SK-N-SH (cell line): ENCODE measurements at regions not wholly inside any gene's neighbourhood (a gene's known extent, or its start where the extent isn't known, plus 50 kb on each side); places are given as distances from the start of the nearest gene placed in this dataset.

Experiments
- CTCF ChIA-PET: fragments of 300-600, 350-600 bp; formaldehyde crosslinking; extraction: SDS; loops from one replicate; lab custom pipeline; 2021; lab: Yijun Ruan, JAX
- POLR2A ChIA-PET: fragments of 350-600 bp; sonication (Branson Sonifier 250); formaldehyde crosslinking; extraction: SDS; loops from one replicate; lab custom pipeline; 2020; ENCODE audit warnings: antibody characterized with exemption, inconsistent platforms; lab: Yijun Ruan, JAX
- DNase-seq: peaks from one replicate; pipeline ENCODE4 v3.0.0; 2012
- H2AFZ ChIP-seq: fragments of 200-600 bp; sonication (generic); 2 replicates; pipeline ENCODE4 v1.8.1; 2016; ENCODE audit warnings: antibody characterized with exemption, mild to moderate bottlenecking, low read depth
- H3F3A ChIP-seq: fragments of 200-600 bp; sonication (generic); replicated peaks from 2 replicates; pipeline ENCODE3; 2016; ENCODE audit warnings: antibody characterized with exemption, mild to moderate bottlenecking; ENCODE audit not compliant: insufficient read depth
- H3K27ac ChIP-seq, 2 experiments: fragments of 200-500 bp in 1 of 2; fragments of 200-600 bp in 1 of 2; sonication (Bioruptor generic) in 1 of 2; sonication (generic), shearing (Covaris generic) in 1 of 2; 2 replicates each; pipeline versions ENCODE4 v1.5.1 to v1.6.1; 2014 to 2016; ENCODE audit warnings: low read depth in 2 of 2, inconsistent platforms in 1 of 2, low read length in 1 of 2, mild to moderate bottlenecking in 1 of 2, mixed read lengths in 1 of 2
- H3K27me3 ChIP-seq: fragments of 200-600 bp; sonication (generic), shearing (Covaris generic); 2 replicates; pipeline ENCODE4 v1.6.1; 2016; ENCODE audit warnings: mixed run types; ENCODE audit not compliant: insufficient read depth
- H3K36me3 ChIP-seq, 2 experiments: fragments of 200-500 bp in 1 of 2; fragments of 200-600 bp in 1 of 2; sonication (Bioruptor generic) in 1 of 2; sonication (generic) in 1 of 2; replicated peaks in 1 of 2; 2 replicates each; pipeline versions ENCODE3 to v1.5.1; 2014 to 2016; ENCODE audit warnings: low read length in 1 of 2, mild to moderate bottlenecking in 1 of 2; ENCODE audit not compliant: insufficient read depth in 2 of 2, control insufficient read depth in 1 of 2
- H3K4me1 ChIP-seq, 2 experiments: fragments of 200-500 bp in 1 of 2; fragments of 200-600 bp in 1 of 2; sonication (Bioruptor generic) in 1 of 2; sonication (generic), shearing (Covaris generic) in 1 of 2; 2 replicates each; pipeline versions ENCODE4 v1.5.1 to v1.6.1; 2014 to 2016; ENCODE audit warnings: low read depth in 1 of 2, low read length in 1 of 2, mixed run types in 1 of 2; ENCODE audit not compliant: insufficient read depth in 2 of 2, control insufficient read depth in 1 of 2
- H3K4me2 ChIP-seq: fragments of 200-600 bp; sonication (generic), shearing (Covaris generic); 2 replicates; pipeline ENCODE4 v1.6.1; 2017; ENCODE audit warnings: mixed run types
- H3K4me3 ChIP-seq, 2 experiments: fragments of 200-500 bp in 1 of 2; fragments of 200-600 bp in 1 of 2; sonication (Bioruptor generic) in 1 of 2; sonication (generic), shearing (Covaris generic) in 1 of 2; 2 replicates each; pipeline versions ENCODE4 v1.5.1 to v1.8.1; 2014 to 2016; ENCODE audit warnings: low read depth in 2 of 2, inconsistent platforms in 1 of 2, low read length in 1 of 2, mild to moderate bottlenecking in 1 of 2, mixed read lengths in 1 of 2, moderate library complexity in 1 of 2
- H3K79me2 ChIP-seq: fragments of 200-600 bp; sonication (generic); 2 replicates; pipeline ENCODE4 v1.8.1; 2017; ENCODE audit warnings: mild to moderate bottlenecking; ENCODE audit not compliant: insufficient read depth
- H3K9ac ChIP-seq: fragments of 200-600 bp; sonication (generic); 2 replicates; pipeline ENCODE4 v1.6.1; 2017; ENCODE audit warnings: mixed run types
- H3K9me2 ChIP-seq: fragments of 200-600 bp; sonication (generic); 2 replicates; pipeline ENCODE4 v1.6.1; 2017; ENCODE audit warnings: mixed run types
- H3K9me3 ChIP-seq: fragments of 200-600 bp; sonication (generic); 2 replicates; pipeline ENCODE4 v1.6.1; 2017; ENCODE audit warnings: mixed run types, mild to moderate bottlenecking, moderate library complexity
- H4K20me1 ChIP-seq: fragments of 200-600 bp; sonication (generic); 2 replicates; pipeline ENCODE4 v1.6.1; 2017; ENCODE audit warnings: mild to moderate bottlenecking, mixed run types; ENCODE audit not compliant: insufficient read depth
- ELF1 ChIP-seq: IDR thresholded peaks from 2 replicates; pipeline ENCODE4 v1.4.0; 2012
- EP300 ChIP-seq, 2 experiments: IDR thresholded peaks; 2 replicates each; pipeline versions ENCODE4 v1.4.0 to v1.6.1; 2012; ENCODE audit warnings: borderline replicate concordance in 1 of 2, low read depth in 1 of 2, low read length in 1 of 2
- FOSL2 ChIP-seq: IDR thresholded peaks from 2 replicates; pipeline ENCODE4 v1.4.0; 2012; ENCODE audit warnings: low read depth, mild to moderate bottlenecking, moderate library complexity, borderline replicate concordance
- GATA2 ChIP-seq: sonication (generic); formaldehyde crosslinking; IDR thresholded peaks from 2 replicates; pipeline ENCODE4 v1.5.0; 2020; ENCODE audit warnings: mild to moderate bottlenecking, missing genetic modification reagents
- JUND ChIP-seq: IDR thresholded peaks from 2 replicates; pipeline ENCODE4 v1.4.0; 2012
- MEF2A ChIP-seq: IDR thresholded peaks from 2 replicates; pipeline ENCODE4 v1.4.0; 2012; ENCODE audit warnings: low read depth, borderline replicate concordance
- NRF1 ChIP-seq: IDR thresholded peaks from 2 replicates; pipeline ENCODE4 v1.6.1; 2012; ENCODE audit warnings: low read depth, mild to moderate bottlenecking, low read length
- POLR2AphosphoS5 ChIP-seq: IDR thresholded peaks from 2 replicates; pipeline ENCODE4 v1.6.1; 2012; ENCODE audit warnings: low read depth, low read length
- RCOR1 ChIP-seq: fragments of 150-350 bp; IDR thresholded peaks from 2 replicates; pipeline ENCODE4 v1.6.1; 2017; ENCODE audit warnings: antibody characterized with exemption, low read length
- RFX5 ChIP-seq: IDR thresholded peaks from 2 replicates; pipeline ENCODE4 v1.6.1; 2012; ENCODE audit warnings: mild to moderate bottlenecking, improper control_type of control experiment, low read length
- SIN3A ChIP-seq: IDR thresholded peaks from 2 replicates; pipeline ENCODE4 v1.6.1; 2012; ENCODE audit warnings: low read depth, mild to moderate bottlenecking, low read length, moderate library complexity, borderline replicate concordance
- TCF12 ChIP-seq: IDR thresholded peaks from 2 replicates; pipeline ENCODE4 v1.4.0; 2012
- TEAD4 ChIP-seq: IDR thresholded peaks from 2 replicates; pipeline ENCODE4 v1.4.0; 2012; ENCODE audit warnings: mild to moderate bottlenecking, borderline replicate concordance; ENCODE audit not compliant: insufficient read depth
- YY1 ChIP-seq: IDR thresholded peaks from 2 replicates; pipeline ENCODE4 v1.4.0; 2012; ENCODE audit warnings: low read depth, mild to moderate bottlenecking
- WGBS: methylation state at CpG from one replicate; pipeline ENCODE4 v1.1.6; 2017; ENCODE audit warnings: low lambda C conversion rate; 5-methylcytosine and 5-hydroxymethylcytosine counted together
- TF ChIP-seq, protein P1 (sequence below): IDR thresholded peaks from 2 replicates; pipeline ENCODE4 v1.4.0; 2012; ENCODE audit warnings: low read depth
- TF ChIP-seq, protein P2 (sequence below): IDR thresholded peaks from 2 replicates; pipeline ENCODE4; 2012
- TF ChIP-seq, protein P3 (sequence below): IDR thresholded peaks from 2 replicates; pipeline ENCODE4 v1.4.0; 2012; ENCODE audit warnings: low read depth, borderline replicate concordance
- TF ChIP-seq, protein P4 (sequence below): fragments of 150-350 bp; IDR thresholded peaks from 2 replicates; pipeline ENCODE4 v1.6.1; 2016; ENCODE audit warnings: mild to moderate bottlenecking, low read depth, low read length

DNA sequence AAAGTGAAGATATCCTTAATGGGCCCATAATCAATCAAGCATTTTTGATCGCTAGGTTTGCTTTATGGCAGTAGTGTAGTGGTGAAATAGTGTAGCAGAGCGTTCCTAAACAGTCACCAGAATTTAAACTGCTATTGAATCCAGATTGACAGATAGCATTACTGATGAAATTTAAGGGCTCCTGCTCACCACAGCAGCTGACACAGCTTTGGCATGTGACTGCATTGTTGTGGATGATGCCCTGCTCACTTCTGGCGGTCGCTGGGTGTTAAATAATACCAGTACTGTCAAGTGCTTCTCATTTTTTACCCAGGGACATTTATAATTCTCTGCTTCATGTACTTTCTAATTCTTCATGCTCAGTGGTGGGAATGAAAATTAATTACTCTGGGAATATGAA, 102.0 kb upstream of the ARHGAP24 start:
- H3K9me3 ChIP-seq, result no peaks in the 10 kb centered on the region
- H3K36me3 ChIP-seq, result no peaks in the 10 kb centered on the region
- H3K27me3 ChIP-seq, result no peaks in the 10 kb centered on the region
- no peak overlapping the region for H3K4me2 ChIP-seq
- WGBS, result 74% methylated on average over 4 of the region's 4 CpGs
- H3K9ac ChIP-seq, result no peak overlapping the region
- no peaks in the 10 kb centered on the region for H4K20me1 ChIP-seq
- H3K79me2 ChIP-seq, result no peaks in the 10 kb centered on the region
- TF ChIP-seq, protein P1, sequence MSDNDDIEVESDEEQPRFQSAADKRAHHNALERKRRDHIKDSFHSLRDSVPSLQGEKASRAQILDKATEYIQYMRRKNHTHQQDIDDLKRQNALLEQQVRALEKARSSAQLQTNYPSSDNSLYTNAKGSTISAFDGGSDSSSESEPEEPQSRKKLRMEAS, result no peak
- no peak for TF ChIP-seq ELF1
- TF ChIP-seq SIN3A, result no peak
- no peak for TF ChIP-seq NRF1
- TF ChIP-seq, protein P2, sequence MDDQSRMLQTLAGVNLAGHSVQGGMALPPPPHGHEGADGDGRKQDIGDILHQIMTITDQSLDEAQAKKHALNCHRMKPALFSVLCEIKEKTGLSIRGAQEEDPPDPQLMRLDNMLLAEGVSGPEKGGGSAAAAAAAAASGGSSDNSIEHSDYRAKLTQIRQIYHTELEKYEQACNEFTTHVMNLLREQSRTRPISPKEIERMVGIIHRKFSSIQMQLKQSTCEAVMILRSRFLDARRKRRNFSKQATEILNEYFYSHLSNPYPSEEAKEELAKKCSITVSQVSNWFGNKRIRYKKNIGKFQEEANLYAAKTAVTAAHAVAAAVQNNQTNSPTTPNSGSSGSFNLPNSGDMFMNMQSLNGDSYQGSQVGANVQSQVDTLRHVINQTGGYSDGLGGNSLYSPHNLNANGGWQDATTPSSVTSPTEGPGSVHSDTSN, result no peak
- TF ChIP-seq, protein P3, sequence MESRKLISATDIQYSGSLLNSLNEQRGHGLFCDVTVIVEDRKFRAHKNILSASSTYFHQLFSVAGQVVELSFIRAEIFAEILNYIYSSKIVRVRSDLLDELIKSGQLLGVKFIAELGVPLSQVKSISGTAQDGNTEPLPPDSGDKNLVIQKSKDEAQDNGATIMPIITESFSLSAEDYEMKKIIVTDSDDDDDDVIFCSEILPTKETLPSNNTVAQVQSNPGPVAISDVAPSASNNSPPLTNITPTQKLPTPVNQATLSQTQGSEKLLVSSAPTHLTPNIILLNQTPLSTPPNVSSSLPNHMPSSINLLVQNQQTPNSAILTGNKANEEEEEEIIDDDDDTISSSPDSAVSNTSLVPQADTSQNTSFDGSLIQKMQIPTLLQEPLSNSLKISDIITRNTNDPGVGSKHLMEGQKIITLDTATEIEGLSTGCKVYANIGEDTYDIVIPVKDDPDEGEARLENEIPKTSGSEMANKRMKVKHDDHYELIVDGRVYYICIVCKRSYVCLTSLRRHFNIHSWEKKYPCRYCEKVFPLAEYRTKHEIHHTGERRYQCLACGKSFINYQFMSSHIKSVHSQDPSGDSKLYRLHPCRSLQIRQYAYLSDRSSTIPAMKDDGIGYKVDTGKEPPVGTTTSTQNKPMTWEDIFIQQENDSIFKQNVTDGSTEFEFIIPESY, result no peak
- TF ChIP-seq RFX5, result no peak
- no peak for TF ChIP-seq MEF2A
- TF ChIP-seq RCOR1, result no peak
- no peak for TF ChIP-seq TCF12
- no peak for TF ChIP-seq FOSL2
- TF ChIP-seq, protein P4, sequence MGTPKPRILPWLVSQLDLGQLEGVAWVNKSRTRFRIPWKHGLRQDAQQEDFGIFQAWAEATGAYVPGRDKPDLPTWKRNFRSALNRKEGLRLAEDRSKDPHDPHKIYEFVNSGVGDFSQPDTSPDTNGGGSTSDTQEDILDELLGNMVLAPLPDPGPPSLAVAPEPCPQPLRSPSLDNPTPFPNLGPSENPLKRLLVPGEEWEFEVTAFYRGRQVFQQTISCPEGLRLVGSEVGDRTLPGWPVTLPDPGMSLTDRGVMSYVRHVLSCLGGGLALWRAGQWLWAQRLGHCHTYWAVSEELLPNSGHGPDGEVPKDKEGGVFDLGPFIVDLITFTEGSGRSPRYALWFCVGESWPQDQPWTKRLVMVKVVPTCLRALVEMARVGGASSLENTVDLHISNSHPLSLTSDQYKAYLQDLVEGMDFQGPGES, result no peak
- TF ChIP-seq POLR2AphosphoS5, result no peak
- no peak for TF ChIP-seq YY1
- TF ChIP-seq EP300 (IDR thresholded peaks at IDR 0.05; ENCODE audit: borderline replicate concordance in 1 of 2, low read depth in 1 of 2, low read length in 1 of 2), result no peak
- TF ChIP-seq GATA2, result no peak
- no peaks in the 10 kb centered on the region for H3K4me1 ChIP-seq
- POLR2A ChIA-PET, result no interaction called here
- CTCF ChIA-PET, result interaction anchor here (5.5 to 6.0 kb wide), 2 partner anchors 11 to 289 kb away, joined by 25 to 40 read pairs; no protein-coding TSS in a partner anchor
- DNase-seq, result no peak
- no peak overlapping the region for H3K27ac ChIP-seq
- H3K9me2 ChIP-seq, result no peaks in the 10 kb centered on the region
- no peak overlapping the region for H3K4me3 ChIP-seq
- H2AFZ ChIP-seq, result no peak overlapping the region
- H3F3A ChIP-seq, result no peaks in the 10 kb centered on the region

DNA sequence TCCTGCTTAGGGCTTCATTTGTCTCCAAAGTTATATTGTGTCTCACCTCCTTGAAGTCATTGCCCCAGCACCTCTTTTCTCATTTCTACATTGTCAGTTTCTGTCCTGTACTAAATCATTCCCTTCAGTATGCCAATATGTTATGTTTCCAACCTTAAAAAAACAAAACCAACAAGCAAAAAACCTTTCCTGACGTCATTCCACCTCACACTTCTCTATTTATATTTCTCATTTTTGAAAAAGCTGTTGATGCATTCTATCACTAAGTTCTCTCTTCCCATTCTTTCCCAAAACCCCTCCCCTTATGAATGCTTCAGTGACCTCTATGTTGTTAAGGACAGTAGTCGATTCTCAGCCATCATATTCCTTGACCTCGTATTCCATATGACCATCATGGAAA, 98.7 kb upstream of the ARHGAP24 start:
- no peak for DNase-seq
- POLR2A ChIA-PET, result no interaction called here
- 38% methylated on average over 3 of the region's 3 CpGs for WGBS
- no peak overlapping the region for H3K27ac ChIP-seq
- H3K36me3 ChIP-seq, result no peaks in the 10 kb centered on the region
- H3K9me3 ChIP-seq, result no peaks in the 10 kb centered on the region
- H2AFZ ChIP-seq, result no peak overlapping the region
- H4K20me1 ChIP-seq, result no peaks in the 10 kb centered on the region
- no peaks in the 10 kb centered on the region for H3K4me1 ChIP-seq
- no peaks in the 10 kb centered on the region for H3K79me2 ChIP-seq
- no peaks in the 10 kb centered on the region for H3F3A ChIP-seq
- H3K27me3 ChIP-seq, result no peaks in the 10 kb centered on the region
- CTCF ChIA-PET, result no interaction called here
- no peak overlapping the region for H3K9ac ChIP-seq
- H3K4me3 ChIP-seq, result no peak overlapping the region
- H3K4me2 ChIP-seq, result no peak overlapping the region
- no peak for TF ChIP-seq ELF1
- TF ChIP-seq NRF1, result no peak
- TF ChIP-seq TEAD4, result no peak
- TF ChIP-seq YY1, result no peak
- no peak for TF ChIP-seq GATA2
- TF ChIP-seq RCOR1, result no peak
- TF ChIP-seq, protein P1, result no peak
- TF ChIP-seq, protein P4, result no peak
- no peak for TF ChIP-seq JUND
- H3K9me2 ChIP-seq, result no peaks in the 10 kb centered on the region
